Endodermal cell (in vitro differentiated cells): ENCODE measurements at regions not wholly inside any gene's neighbourhood (a gene's known extent, or its start where the extent isn't known, plus 50 kb on each side); places are given as distances from the start of the nearest gene placed in this dataset.

ENCODE experiments used
- DNase-seq: peaks from one replicate; pipeline ENCODE4 v3.0.0-alpha.2; 2017
- H3K27ac ChIP-seq: 2 replicates; pipeline ENCODE4 v1.5.1; 2013; ENCODE audit warnings: mild to moderate bottlenecking, low read depth, low read length, moderate library complexity
- H3K27me3 ChIP-seq: 2 replicates; pipeline ENCODE4 v1.6.1; 2013; ENCODE audit warnings: mild to moderate bottlenecking, low read length, moderate library complexity; ENCODE audit not compliant: insufficient read depth, control insufficient read depth, poor library complexity, severe bottlenecking
- H3K36me3 ChIP-seq: 2 replicates; pipeline ENCODE4 v1.7.0; 2013; ENCODE audit warnings: mild to moderate bottlenecking, low read length, moderate library complexity; ENCODE audit not compliant: control insufficient read depth, insufficient read depth
- H3K4me1 ChIP-seq: one replicate; pipeline ENCODE4 v1.7.0; 2013; ENCODE audit warnings: low read length; ENCODE audit not compliant: control insufficient read depth, insufficient read depth
- H3K4me3 ChIP-seq: 2 replicates; pipeline ENCODE4 v1.5.1; 2013; ENCODE audit warnings: mild to moderate bottlenecking, low read length, moderate library complexity
- H3K9ac ChIP-seq: 2 replicates; pipeline ENCODE4 v1.6.1; 2013; ENCODE audit warnings: mild to moderate bottlenecking, low read length, moderate library complexity; ENCODE audit not compliant: poor library complexity, severe bottlenecking; ENCODE audit errors: extremely low read depth
- H3K9me3 ChIP-seq: 2 replicates; pipeline ENCODE4 v1.6.1; 2013; ENCODE audit warnings: mild to moderate bottlenecking, low read length, moderate library complexity; ENCODE audit not compliant: control insufficient read depth
- H3K27ac Mint-ChIP-seq: 2 replicates; pipeline ENCODE4 v1.8.0; 2020; ENCODE audit warnings: mixed read lengths
- H3K27me3 Mint-ChIP-seq: 2 replicates; pipeline ENCODE4 v1.8.0; 2021; ENCODE audit warnings: mild to moderate bottlenecking, mixed read lengths; ENCODE audit not compliant: insufficient read depth
- H3K36me3 Mint-ChIP-seq: 2 replicates; pipeline ENCODE4 v1.8.0; 2020; ENCODE audit warnings: low read depth, mixed read lengths
- H3K4me1 Mint-ChIP-seq: 2 replicates; pipeline ENCODE4 v1.8.0; 2020; ENCODE audit warnings: mixed read lengths
- H3K4me3 Mint-ChIP-seq: 2 replicates; pipeline ENCODE4 v1.8.0; 2020; ENCODE audit warnings: mild to moderate bottlenecking, moderate library complexity, mixed read lengths
- H3K9me3 Mint-ChIP-seq: 2 replicates; pipeline ENCODE4 v1.8.0; 2020; ENCODE audit warnings: mild to moderate bottlenecking, mixed read lengths
- WGBS, 2 experiments: methylation state at CpG; one replicate each; pipeline versions ENCODE4 v1.1.5 to v1.1.7; 2013; ENCODE audit warnings: missing lambda C conversion rate in 2 of 2, mixed read lengths in 1 of 2; ENCODE audit not compliant: insufficient coverage in 1 of 2, insufficient read length in 1 of 2; 5-methylcytosine and 5-hydroxymethylcytosine counted together
- TF ChIP-seq, protein P1 (sequence below): fragments of 200-600 bp; sonication (generic); conservative IDR thresholded peaks from 2 replicates; pipeline ENCODE4 v1.5.0; 2021; ENCODE audit warnings: antibody characterized with exemption, mild to moderate bottlenecking

DNA sequence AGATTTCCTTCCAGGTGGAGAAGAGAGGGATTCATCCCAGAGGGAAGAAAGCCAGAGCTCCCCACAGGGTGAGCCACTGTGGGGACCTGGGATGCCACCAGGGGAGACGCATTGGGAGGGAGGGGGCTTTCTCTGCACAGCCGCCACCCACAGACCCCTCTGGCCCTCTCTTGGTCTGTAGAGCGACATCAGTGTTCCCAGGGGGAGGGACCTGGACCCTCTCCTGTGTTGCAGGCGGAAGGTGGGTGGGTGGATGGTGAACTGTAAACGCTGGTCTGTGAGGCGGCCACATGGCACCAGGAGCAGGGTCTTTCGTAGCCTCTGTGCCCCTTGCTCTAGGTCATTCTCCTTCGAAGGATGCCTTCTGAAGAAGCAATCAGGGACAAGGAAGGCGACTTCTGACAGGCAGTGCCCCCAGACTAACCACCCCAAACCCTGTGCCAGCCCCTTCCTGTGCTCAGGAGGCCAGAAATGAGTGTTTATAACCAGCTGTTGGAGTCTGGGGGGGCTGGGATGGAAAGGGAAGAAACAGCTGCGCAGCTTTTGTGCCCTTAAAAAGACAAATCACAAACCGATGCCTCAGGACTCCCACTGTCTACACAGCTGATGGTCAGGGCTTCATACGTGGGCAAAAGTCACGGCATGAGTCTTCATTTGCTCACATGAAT lies 121.4 kb upstream of the ZBTB40 start:
- Histone ChIP-seq H3K4me3 (no peak overlapping the region), H3K4me1 (no peaks in the 10 kb centered on the region), H3K9me3 (no peaks in the 10 kb centered on the region), H3K36me3 (no peaks in the 10 kb centered on the region), H3K27me3 (no peaks in the 10 kb centered on the region), H3K27ac (no peak overlapping the region), H3K9ac (no peak overlapping the region)
- Mint-ChIP-seq H3K4me1 (peaks cover 8% of the 10 kb centered on the region), H3K9me3 (no peaks in the 10 kb centered on the region), H3K4me3 (no peak overlapping the region), H3K27me3 (peaks cover 6% of the 10 kb centered on the region), H3K36me3 (no peaks in the 10 kb centered on the region), H3K27ac (no peak overlapping the region)
- TF ChIP-seq, protein P1, sequence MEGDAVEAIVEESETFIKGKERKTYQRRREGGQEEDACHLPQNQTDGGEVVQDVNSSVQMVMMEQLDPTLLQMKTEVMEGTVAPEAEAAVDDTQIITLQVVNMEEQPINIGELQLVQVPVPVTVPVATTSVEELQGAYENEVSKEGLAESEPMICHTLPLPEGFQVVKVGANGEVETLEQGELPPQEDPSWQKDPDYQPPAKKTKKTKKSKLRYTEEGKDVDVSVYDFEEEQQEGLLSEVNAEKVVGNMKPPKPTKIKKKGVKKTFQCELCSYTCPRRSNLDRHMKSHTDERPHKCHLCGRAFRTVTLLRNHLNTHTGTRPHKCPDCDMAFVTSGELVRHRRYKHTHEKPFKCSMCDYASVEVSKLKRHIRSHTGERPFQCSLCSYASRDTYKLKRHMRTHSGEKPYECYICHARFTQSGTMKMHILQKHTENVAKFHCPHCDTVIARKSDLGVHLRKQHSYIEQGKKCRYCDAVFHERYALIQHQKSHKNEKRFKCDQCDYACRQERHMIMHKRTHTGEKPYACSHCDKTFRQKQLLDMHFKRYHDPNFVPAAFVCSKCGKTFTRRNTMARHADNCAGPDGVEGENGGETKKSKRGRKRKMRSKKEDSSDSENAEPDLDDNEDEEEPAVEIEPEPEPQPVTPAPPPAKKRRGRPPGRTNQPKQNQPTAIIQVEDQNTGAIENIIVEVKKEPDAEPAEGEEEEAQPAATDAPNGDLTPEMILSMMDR: no peak
- DNase-seq: no peak
- WGBS, 2 experiments: 89 to 93% methylated on average over 8 to 13 of the region's 13 CpGs

DNA sequence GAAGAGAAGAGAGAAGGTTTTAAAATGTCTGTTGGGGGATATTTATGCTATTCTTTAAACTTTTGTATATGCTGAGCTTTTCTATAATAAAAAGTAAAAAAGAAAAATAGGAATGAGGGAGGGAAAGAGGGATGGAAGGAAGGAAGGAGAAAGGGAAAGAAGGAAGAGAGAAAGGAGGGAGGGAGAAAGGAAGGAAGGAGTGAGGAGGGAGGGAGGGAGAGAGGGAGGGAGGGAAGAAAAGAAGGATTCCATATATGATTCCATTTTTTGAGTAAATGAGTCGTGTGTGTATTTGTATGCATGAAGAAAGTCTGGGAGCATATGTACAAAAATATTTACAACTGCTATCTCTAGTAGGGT lies 120.9 kb upstream of the ZBTB40 start:
- TF ChIP-seq, protein P1: no peak
- Mint-ChIP-seq H3K4me3 (no peak overlapping the region), H3K4me1 (peaks cover 7% of the 10 kb centered on the region), H3K36me3 (no peaks in the 10 kb centered on the region), H3K27me3 (peaks cover 6% of the 10 kb centered on the region), H3K27ac (no peak overlapping the region), H3K9me3 (no peaks in the 10 kb centered on the region)
- WGBS, 2 experiments: 89% methylated on average over 1 of the region's 1 CpG; no CpG with 5 or more reads in 1 of the 2 experiments
- DNase-seq: no peak
- no peaks in the 10 kb centered on the region for H3K36me3 ChIP-seq
- H3K9ac ChIP-seq: no peak overlapping the region
- H3K4me1 ChIP-seq: no peaks in the 10 kb centered on the region
- H3K4me3 ChIP-seq: no peak overlapping the region
- H3K27ac ChIP-seq: no peak overlapping the region
- no peaks in the 10 kb centered on the region for H3K9me3 ChIP-seq
- H3K27me3 ChIP-seq: no peaks in the 10 kb centered on the region

DNA sequence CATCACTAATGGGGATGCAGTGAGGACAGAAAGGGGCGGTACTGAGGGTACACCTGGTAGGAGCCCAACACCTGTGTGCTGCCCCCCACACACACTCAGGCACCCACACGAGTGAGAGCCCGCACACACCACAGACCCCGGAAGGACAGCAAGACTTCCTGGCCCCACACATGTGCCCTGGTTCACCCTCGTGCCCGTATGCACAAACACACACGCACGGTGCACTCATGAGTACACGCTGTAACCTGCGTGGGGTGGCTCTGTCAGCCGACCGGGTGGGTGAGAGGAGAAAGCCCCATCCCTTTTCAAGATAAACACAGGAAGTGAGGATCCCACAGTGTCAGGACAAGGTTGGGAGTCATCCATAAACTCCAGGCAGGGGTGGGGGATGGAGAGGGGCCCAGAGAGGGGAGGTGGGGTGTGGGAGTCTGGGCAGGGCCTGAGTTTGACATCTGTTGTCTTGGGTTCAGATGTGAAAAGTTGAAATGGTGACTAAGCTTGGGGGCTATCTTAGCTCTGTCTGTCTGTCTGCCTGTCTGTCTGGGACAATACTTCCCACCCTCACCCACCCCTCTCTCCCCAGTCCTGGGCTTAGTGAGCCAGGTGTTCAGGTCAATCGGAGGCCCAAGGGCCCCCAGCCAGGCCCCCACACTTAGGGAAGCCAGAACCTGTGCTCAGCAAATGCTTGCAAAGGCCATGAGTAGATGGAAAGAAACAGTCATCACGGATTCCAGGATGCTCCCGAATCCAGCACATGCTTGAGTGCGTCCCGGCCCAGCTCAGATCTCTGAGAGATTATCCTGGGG lies 119.8 kb upstream of the ZBTB40 start:
- DNase-seq: no peak
- TF ChIP-seq, protein P1: no peak
- H3K27ac ChIP-seq: no peak overlapping the region
- no peaks in the 10 kb centered on the region for H3K27me3 ChIP-seq
- Mint-ChIP-seq H3K27ac (no peak overlapping the region), H3K9me3 (no peaks in the 10 kb centered on the region), H3K4me1 (no peaks in the 10 kb centered on the region), H3K27me3 (peaks cover 6% of the 10 kb centered on the region), H3K36me3 (no peaks in the 10 kb centered on the region), H3K4me3 (no peak overlapping the region)
- no peaks in the 10 kb centered on the region for H3K4me1 ChIP-seq
- no peaks in the 10 kb centered on the region for H3K9me3 ChIP-seq
- no peak overlapping the region for H3K4me3 ChIP-seq
- H3K36me3 ChIP-seq: no peaks in the 10 kb centered on the region
- H3K9ac ChIP-seq: no peak overlapping the region
- WGBS, 2 experiments: 91 to 94% methylated on average over 13 to 17 of the region's 17 CpGs
